GM13976 (cell line): ENCODE measurements at regions not wholly inside any gene's neighbourhood (a gene's known extent, or its start where the extent isn't known, plus 50 kb on each side); places are given as distances from the start of the nearest gene placed in this dataset.

ENCODE experiments used
- DNase-seq: peaks from one replicate; pipeline ENCODE4 v3.0.0; 2012; ENCODE audit warnings: low spot score
- in situ Hi-C: fragments of 300-500 bp; cut with MboI; formaldehyde crosslinking; loops from one replicate; pipeline ENCODE4 v1.12.0; 2022; ENCODE audit warnings: low sequenced_read_pairs, mixed read lengths, inconsistent platforms; ENCODE audit not compliant: unreplicated experiment
- TF ChIP-seq, protein P1 (sequence below): IDR thresholded peaks from 2 replicates; pipeline ENCODE4 v1.5.1; 2012; ENCODE audit warnings: borderline replicate concordance, mild to moderate bottlenecking; ENCODE audit not compliant: insufficient read depth; ENCODE audit errors: extremely low read depth, missing control alignments, control extremely low read depth

DNA sequence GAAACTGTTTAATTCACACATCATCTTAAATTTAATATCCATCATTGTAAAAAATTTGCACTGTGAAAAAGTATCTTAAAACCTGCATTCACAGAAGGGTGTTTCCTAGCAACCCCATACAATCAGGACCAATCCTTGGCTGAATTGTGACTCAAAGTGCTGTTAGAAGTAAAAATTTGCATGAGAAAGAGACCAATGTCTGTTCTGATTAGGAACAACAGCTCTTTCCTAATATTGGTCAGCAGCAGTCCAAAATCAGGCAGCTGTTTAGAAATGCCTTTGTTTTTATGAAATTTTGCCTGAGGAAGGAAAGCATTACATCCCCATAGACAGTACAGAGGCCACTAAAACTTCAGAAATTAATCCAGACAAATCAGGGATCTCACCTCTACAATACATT lies 987.0 kb downstream of the HACE1 start:
- no peak for DNase-seq
- TF ChIP-seq, protein P1, sequence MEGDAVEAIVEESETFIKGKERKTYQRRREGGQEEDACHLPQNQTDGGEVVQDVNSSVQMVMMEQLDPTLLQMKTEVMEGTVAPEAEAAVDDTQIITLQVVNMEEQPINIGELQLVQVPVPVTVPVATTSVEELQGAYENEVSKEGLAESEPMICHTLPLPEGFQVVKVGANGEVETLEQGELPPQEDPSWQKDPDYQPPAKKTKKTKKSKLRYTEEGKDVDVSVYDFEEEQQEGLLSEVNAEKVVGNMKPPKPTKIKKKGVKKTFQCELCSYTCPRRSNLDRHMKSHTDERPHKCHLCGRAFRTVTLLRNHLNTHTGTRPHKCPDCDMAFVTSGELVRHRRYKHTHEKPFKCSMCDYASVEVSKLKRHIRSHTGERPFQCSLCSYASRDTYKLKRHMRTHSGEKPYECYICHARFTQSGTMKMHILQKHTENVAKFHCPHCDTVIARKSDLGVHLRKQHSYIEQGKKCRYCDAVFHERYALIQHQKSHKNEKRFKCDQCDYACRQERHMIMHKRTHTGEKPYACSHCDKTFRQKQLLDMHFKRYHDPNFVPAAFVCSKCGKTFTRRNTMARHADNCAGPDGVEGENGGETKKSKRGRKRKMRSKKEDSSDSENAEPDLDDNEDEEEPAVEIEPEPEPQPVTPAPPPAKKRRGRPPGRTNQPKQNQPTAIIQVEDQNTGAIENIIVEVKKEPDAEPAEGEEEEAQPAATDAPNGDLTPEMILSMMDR: no peak
- in situ Hi-C loops: no loop called here

- DNase-seq: no peak
- TF ChIP-seq, protein P1: no peak
- in situ Hi-C loops: no loop called here
Observed at GRCh38 chr6:103872233-103872632, 987.5 kb downstream of the HACE1 start.

DNA sequence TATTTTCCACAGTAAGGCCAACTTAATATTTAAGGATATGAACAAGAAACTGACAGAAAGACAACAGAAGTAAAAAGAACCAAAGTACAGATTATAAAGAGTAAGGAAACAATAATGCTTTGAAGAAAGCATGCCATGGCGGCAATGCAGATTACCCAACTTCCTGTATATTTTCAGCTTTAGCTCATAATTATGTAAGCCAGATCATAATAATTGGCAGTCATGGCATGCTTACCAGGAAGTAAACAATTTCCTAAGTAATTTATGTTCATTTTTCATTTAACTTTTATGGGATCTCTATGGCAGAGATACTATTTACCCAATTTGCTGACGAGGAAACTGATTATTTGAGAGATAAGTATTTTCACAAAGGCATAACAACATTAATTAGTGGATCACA lies 988.7 kb downstream of the HACE1 start:
- in situ Hi-C loops: no loop called here
- TF ChIP-seq, protein P1: no peak
- DNase-seq: no peak

GRCh38 chr6:103862297-103862696 lies 997.4 kb downstream of the HACE1 start:
- DNase-seq: no peak
- in situ Hi-C loops: no loop called here
- TF ChIP-seq, protein P1: no peak

DNA sequence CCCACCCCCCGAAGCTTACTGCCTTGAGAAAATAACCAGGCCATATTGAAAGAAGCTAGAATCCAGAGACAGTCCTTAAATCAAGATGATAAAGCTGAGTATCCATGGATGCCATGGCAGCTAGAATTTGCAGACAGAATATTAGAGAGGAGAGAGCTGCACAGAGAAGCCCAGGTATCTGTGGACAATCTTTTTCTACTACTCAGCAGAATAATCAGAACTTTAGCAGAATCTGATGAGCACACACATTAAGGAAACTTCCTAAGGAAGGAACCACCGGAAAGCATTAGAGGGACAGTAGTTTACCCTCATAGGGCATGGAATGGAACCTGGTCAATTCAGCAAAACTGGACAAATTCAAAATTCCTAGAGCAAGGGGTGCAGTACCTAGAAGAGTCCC lies 1001.7 kb downstream of the HACE1 start:
- in situ Hi-C loops: no loop called here
- TF ChIP-seq, protein P1: no peak
- DNase-seq: no peak

- TF ChIP-seq, protein P1: no peak
- in situ Hi-C loops: no loop called here
- no peak for DNase-seq
Observed at GRCh38 chr6:103855750-103856149, 1004.0 kb downstream of the HACE1 start.

GRCh38 chr6:103854059-103854458 lies 1005.7 kb downstream of the HACE1 start:
- TF ChIP-seq, protein P1: no peak
- in situ Hi-C loops: no loop called here
- no peak for DNase-seq
